CD4-positive, alpha-beta T cell treated with Interleukin-10 for 1 hour (primary cell): ENCODE measurements at regions not wholly inside any gene's neighbourhood (a gene's known extent, or its start where the extent isn't known, plus 50 kb on each side); places are given as distances from the start of the nearest gene placed in this dataset.

Source experiments
- DNase-seq: peaks from one replicate; pipeline ENCODE4 v3.0.0-alpha.2; 2020

DNA sequence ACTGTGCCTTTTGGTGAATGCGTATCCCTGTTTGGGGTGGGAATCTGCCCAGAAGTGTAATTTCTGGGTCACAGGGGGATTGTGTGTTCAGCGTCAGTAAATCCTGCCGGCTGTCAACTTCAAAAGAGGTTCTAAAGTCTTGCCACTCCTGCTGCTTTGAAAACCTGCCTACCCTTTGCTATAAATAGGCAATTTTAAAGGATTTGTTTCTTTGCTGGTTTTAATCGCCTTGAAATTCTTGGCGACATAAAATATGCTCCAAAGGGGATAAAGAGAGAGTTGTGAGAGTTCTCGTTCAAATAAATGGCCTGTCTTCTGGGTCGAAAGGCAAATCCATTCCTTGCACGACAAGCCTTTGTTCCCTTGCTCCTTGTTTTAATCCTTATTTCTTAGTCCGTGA, 143.4 kb downstream of the IRF8 start:
- DNase-seq: no peak

DNA sequence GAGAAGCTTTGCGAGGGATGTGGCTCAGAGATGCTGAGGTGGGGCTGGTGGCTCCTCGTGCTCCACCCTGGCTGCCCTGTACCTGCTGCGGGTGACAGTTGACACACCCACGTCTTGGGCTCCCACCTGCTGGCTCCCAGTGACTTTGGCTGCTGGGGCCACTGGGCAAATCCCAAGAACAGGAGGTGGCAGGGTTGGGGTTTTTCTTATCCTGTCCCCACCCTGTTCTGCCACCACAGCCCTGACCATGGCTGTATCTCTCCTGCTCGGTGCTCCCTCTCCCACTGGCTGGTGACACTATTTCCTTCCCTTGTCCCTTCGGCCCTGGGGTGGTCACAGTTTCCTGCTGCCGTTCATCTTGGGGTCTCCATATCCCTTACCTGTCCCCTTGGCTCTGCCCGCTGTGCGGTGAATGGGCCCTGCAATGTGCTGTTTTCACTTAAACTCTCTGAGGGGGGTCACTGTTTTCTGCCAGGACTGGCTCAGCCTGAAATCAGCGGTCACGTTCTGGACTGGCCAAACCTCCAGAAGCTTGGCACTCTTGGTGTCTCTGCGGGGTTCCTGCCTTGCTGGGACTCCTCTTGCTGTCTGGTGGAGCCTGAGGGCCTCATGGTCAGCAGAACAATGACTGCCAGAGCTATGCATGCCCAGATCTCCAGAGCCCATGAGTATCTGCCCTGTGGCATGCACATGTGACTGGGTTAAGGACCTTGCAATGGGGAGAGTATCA, 144.2 kb downstream of the IRF8 start:
- no peak for DNase-seq

DNA sequence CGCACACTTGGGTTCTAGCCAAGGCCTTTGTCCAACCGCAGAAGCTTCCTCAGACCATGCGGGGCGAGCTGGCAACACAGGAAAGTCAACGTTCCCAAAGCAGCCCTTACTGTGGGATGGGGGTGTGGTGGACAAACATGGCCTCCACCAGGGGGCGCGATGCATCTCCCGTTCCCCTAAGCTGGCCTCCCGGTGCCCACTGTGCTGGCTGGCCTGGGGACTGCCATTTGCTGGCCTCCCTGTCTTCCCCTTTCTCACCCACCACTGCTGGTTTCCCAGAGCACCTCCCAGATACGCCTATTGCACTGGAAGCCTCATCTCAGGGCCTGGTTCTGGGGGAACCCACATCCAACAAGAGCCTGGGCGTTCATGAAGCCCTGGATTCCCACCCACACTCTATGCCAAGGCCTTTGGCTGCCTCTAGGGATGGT, 145.3 kb downstream of the IRF8 start:
- DNase-seq: peak; percentile 5

DNA sequence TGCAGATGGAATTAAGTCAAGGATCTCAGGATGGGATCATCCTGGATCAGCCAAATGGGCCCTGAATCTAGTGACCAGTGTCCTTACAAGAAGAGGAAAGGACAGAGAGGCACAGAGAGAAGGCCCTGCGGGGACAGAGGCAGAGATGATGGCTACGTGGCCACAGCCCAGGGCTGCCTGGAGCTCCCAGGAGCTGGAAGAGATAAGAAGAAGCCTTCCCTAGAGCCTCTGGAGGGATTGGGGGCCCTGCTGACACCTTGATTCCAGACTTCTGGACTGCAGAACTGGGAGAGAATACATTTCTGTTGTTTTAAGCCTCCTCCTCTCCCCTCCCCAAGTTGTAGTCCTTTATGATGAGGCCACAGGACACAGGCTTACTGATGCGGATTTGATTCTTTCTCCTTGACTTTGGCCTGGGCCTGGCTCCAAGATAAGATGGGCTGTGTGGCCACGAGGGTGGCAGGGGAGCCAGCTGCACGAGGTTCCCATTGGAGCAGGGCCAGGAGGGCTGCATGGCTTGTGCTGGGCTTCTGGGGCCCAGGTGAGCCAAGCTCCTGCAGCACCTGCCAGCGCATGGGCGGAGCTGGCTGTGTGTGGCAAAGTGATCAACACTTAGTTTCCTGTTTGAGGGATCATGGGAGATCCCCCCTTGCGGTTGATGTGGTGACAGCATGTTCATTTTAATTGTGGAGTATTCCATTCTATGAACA, 146.1 kb downstream of the IRF8 start:
- peak; percentile 45 for DNase-seq

DNA sequence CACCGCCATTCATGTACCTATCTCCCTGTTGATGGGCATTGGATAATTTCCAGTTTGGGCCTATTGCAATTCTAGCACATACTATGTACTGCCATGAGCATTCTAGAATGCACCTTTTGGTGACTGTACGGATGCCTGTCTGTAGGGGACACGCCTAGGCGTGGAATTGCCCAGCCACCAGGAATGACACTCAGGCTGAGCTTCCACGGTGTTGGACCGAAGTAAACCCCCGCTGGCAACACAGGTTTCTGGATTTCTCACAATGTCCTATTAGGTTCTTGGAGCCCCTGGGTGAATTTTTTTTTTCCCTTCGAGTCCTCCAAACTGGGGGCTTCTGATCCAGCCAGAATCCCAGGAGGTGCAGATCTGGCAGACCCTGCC, 146.6 kb downstream of the IRF8 start:
- no peak for DNase-seq

DNA sequence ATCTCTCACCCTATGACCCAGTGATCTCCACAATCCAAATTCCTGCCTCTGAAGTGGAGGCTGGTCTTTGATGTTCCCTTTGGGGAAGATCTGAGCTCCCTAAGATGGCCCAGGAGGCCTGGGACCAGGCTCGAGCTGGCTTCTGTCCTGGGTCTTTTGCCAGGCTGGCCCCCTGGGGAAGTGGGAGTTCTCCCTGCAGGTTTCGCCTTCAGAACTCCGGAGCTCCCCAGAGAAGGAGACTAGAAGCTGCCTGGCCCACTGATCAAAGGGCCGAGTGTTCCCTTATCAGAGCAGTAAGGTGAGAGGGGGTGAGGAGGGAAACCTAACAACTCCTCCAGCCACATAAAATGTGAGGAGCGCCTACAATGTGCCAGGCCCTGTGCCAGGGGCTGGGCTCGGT, 147.1 kb downstream of the IRF8 start:
- no peak for DNase-seq

DNA sequence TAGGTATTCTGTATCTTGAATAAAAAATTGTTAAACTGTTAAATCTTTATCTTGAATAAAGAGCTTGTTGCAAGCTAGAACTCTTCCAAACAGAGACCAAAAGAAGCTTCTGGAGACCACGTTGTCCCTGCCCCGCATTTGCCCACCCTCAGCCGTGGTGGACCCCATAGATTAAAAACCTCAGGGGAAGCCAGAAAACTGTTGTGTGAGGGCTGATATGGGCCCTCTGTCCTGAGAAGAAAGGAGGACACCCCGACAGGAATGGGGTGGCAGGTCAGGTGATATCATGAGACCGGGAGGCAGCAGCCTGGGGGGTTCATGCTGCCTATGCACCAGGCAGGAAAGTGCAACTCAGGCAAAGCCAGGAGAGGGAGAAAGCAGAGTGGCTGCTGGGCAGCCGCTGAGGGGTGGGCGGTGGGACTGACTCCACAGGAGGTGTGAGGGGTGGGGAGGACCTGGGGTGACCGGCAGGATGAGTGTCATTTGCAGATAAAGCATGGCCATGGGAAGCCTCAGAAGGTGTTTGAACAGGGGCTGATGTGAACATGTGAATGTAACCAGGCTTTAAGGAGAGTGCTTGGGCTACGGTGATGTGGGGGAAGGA, 147.8 kb downstream of the IRF8 start:
- no peak for DNase-seq

DNA sequence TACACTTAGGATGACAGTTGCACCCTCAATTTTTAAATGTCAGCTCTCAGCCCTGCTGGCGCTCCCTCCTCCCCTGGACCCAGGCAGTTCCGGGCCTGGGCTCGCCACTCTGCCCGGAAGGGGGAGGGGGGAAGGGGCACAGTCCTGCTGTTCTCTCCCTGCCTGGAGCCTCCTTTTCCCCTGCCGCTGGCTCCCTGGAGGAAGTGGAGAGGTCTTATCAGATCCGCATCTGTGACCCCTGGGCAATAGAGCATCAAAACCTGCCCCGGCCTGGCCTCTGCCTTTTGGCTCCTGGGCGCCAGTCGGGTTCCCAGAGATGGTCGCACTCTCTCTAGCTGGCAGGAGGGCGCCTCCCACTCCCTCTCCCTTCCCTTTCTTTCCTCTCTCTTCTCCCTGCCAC, 149.3 kb downstream of the IRF8 start:
- no peak for DNase-seq

DNA sequence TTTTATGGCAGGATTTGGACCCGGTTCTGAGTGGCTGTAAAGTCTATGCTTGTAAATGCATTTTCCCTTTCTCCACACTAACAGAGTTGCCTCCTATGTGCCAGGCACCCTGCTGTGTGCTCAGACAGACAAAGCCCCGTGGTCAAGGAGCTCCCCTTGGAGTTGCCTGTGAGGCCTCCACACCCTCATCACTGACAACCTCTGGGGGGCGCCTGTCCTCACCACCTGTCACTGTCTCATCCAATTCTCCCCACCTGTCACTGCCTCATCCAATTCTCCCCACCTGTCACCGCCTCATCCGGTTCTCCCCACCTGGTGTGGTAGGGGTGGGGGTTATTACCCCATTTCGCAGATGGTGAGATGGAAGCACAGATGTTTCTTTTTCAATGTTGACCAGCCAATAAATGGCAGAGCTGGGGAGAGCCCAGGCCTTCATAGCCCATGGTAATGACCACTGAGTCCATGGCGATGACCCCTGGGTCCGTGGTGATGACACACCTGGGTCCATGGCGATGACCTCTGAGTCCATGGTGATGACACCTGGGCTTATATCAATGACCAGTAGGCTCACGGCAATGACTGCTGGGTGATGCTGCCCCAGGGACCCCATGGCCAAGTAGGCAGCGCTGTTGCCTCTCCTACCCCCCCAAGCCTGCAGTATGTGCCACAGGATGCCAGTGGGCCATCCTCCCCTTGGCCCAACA, 150.1 kb downstream of the IRF8 start:
- no peak for DNase-seq

DNA sequence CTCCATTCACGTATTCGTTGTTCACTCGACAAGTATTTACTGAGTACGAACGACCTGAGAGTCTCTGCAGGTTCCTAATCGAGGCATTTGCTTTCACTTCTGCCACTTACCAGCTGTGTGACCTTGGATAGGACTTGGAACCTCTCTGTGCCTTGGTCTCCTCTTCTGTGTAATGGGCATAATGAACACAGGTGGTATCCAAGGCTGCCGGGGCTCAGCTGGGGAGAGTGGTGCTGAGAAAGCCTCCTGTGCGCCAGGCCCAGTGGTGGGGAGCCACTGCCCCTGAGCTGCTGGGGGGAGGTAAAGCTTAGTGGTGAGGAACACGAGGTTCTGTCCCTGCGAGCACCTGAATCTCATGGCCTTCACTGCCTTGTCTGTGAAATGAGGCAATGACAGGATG, 150.7 kb downstream of the IRF8 start:
- DNase-seq: no peak

DNA sequence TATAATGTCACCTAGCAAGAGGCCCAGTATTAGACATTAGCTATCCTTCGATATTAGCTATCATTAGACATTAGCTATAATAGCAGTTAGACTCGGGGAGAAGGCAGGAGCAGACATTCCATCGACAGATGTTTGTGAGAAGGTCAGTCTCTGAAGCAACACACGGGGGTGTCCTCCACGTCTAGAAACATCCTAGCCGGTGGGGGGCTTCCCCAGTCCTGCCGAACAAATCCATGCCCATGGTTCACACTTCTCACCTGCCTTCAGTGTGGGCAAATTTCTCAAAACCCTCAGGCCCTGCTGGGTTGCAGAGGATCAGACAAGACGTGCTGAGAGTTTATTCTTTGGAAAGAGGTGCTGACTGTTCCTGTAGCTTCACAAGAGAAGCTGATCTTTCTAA, 151.1 kb downstream of the IRF8 start:
- no peak for DNase-seq

DNA sequence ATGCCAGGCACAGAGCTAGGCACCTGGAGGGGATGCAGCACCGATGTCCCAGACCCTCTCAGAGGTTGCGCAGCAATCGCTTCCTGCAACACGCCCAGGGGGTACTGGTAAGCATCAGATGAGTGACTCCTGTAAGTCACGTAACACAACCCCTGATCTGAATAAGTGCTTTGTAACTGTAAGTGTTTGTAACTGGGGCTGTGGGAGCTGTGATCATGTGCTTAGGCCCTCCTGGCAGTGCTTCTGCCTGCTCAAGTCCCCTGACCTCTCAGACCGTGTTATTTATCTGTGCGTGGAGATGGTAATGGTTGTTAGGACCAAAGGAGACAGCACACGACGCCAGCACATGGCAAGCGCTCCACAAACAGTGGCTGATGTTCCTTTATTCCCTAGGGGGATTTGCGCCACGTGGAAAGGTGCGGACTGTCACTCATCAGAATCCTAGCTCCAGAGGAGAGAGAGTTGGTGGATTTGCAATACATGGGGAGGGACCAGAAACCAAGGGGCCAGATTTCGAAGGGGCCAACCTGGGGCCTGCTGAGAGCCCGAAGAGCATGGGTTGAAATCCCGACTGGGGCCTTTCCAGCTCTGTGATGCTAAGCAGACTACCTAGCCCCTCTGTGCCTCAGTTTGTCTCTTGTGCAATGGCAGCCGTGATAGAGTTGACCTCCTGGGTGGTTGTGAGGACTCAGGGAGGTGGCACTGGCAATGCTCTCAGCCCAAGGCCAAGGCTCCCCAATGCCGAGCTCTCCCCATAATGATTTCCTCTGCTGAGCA, 151.8 kb downstream of the IRF8 start:
- no peak for DNase-seq

DNA sequence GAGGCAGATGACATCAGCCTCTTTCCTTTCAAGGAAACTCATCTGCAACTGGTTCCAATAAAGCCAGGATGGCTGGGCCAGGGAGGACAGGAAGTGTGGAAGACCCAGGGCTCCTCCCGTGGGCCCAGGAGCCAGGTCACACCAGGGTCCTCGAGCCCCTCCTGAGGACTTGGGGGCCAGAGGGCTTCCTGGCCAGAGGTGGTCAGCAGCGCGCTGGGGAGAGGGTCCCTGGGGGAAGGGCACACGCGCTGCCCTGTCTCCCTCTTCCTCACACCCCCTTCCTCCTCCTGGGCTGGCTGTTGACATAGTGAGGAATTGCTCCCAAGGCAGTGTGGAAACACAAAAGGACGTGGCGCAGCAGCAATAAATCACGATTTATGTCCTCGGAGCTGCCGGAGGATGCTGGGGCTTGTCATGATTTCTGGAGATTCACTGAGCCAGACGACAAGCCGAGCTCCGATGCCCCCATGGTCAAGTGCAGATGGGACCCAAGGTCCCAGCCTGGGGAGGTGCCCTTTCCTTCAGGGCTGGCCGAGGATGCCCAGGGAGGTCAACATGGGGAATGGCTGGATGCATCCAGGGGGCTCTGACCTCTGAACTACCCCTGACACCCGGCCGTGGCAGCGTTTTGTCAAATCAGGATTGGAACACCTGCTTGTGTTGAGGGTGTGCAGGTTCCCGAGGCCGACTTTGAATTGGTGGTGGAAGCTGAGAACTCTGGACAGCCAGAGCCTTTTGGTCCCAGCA, 152.6 kb downstream of the IRF8 start:
- DNase-seq: no peak

DNA sequence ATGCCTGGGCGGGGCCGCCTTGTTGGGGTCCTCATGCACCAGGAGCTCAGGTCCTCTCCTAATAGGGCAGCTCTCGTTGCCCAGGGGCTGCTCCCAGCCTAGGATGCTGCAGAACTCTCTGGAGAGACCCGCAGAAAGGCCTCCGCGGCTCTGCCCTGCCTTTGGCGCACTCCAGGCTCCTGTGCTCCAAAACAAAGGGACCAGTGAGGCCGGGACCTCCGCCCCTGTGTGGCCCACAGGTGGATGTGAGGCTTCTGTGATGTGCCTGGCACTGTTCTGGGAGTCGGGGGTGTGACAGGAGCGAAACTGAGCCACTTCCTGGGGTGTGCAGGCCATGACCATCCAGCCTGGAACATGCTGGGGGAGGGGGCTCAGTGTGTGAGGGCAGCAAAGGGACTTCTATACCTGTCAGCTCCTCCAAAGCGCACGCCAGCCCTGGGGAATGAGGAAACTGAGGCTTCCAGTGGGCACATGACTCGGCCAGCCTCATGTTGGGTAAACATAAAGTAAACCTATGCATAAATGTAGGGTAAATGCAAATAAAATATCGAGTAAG, 153.2 kb downstream of the IRF8 start:
- DNase-seq: no peak

DNA sequence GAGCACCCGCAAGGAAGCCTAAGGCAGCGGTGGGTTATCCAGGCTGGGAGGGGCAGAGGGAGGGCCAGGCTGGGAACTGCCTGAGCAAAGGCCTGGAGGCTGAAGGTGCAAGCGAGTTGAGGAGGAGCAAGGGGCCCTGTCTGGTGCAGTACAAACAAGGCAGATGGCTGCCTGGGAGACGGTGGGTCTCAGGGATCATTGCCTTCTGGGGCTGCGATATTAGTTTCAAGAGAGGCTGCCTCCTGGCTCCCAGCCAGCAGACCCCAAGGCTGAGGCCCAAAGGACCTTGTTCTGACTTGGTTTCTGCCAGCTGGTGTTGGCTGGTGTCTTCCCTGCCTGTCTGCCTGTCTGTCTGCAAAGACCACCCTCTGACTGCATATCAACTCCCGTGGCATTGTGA, 154.0 kb downstream of the IRF8 start:
- no peak for DNase-seq

DNA sequence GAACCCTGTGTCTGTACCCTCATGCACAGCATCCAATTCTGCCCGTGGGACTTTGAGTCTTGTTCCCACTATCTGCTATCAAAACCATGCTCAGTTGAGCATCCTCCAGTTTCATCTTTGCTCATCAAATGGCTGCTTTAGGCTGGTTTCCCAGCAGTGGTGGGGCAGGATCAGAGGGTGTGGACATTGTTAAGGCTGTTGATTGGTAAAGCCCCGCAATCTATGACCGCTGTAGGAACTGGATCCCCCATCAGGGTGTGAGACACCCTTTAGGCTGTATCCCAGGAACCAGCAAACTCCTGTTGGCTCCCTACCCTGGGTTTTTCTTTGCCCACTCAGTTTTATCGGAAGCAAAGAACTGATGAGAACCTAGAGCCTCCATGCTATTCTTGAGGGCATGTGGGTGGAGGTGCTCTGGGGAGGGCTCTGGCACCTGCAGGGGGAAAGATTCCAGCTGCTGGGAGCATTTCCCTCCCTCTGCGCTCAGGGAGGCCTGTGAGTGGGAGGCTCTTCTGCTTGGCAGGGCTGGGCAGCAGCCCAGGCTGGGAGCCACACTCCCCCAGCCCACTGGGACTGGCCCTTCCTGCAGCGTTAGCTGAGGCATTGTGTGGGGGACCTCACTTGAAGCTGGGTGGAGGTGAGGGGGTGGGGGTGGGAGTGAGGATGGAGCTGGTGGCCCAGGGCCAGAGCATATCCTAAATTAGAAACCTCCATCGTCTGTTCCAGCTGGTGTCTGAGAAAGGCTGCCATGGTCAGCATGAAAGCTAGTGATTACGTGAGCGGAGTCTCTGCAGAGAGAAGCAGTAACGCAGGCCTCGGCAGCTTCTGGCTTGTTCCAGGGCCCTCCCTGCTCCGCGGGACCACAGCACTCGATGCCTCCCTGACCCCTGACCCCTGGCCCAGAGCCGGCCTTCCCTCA, 160.6 kb downstream of the IRF8 start:
- no peak for DNase-seq

DNA sequence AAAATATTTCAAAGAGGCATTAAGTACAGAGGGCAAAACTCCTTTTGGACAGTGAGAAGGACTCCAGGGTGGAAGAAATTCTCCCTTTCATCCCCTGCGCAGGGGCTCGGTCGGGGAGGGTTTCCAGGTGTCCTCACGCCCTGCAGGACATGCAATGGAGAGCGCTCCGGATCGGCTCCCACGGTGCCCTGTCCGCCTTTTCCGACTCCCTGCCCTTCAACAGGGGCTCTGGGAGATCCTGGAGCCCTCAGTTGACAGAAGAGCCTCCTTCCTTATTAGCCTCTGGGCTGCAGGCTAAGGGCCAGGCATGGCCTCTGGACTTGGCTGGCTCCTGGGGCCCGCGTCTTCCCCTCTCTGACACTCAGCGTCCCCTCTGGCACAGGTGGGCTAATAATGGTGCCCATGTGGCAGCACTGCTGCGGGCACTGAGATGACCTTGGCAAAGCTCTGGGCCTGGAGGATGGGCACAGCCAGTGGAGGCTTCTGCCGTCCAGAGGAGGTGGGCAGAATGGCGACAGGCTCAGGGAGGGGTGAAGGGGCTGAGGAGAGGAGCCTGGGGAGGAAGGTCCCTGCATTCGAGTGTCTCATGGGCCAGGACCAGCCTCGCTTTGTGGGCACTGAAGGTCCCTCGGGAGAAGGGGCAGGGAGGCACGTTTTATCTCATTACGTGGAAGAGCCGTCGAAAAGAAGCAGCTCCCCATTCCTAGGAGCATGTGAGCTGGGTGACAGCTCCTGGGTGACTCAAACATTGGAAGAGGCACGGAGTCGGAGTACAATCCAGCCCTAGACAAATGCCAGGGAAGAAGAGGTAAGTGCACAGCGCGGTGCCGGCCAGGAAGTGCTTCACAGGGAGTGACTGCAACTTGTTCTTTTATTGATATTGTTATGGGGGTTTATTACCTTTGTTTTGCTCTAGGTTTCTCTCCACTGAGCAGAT, 161.7 kb downstream of the IRF8 start:
- DNase-seq: no peak

DNA sequence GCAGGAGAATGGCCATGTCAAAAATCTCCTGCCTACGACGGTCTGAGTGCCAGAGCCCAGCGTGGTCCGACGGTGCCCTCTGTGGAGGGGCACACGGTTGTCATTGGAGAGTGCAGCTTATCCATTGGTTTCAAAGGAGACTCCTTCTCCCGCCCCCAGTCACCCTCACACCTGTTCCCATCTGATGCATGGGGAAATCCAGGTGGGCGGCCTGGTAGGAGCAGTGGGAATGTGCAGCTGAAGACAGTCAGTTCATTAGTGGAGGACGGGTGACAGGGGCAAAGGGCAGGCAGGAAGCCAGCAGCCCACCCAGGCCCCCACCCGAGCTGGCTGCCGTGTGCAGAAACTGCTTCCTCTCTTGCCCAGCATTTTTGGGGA, 162.3 kb downstream of the IRF8 start:
- no peak for DNase-seq

DNA sequence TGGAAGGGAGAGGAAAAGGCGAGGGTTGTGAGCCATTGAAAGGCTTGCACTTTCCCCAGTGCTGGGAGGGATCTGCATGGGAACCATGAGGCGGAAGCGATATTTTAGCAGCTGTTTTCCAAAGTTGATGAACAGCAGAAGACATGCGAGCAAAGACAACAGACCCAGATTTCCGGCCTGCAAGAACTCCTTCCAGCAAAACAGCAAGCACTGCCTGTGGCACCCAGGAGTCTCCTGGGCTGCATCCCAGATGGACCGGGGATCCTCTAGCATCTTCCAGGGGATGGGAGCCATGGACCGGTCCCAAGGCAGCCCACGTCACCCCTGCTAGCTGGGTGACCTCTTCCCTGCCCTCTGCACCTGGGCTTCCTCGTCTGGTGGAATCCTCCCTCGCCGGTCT, 162.8 kb downstream of the IRF8 start:
- no peak for DNase-seq
